GM12874 (cell line): ENCODE measurements at regions not wholly inside any gene's neighbourhood (a gene's known extent, or its start where the extent isn't known, plus 50 kb on each side); places are given as distances from the start of the nearest gene placed in this dataset.

Source experiments
- CTCF ChIP-seq: IDR thresholded peaks from 2 replicates; pipeline ENCODE4 v1.5.1; 2011; ENCODE audit warnings: low read depth, mild to moderate bottlenecking, control low read depth, low read length, moderate library complexity; ENCODE audit not compliant: insufficient read depth

GRCh38 chr13:71051573-71051972, 815.4 kb downstream of the DACH1 start:
- no peak for TF ChIP-seq CTCF

- TF ChIP-seq CTCF, result no peak
These were observed 820.5 kb downstream of the DACH1 start for GRCh38 chr13:71046360-71047079.

- no peak for TF ChIP-seq CTCF
These were observed 821.9 kb downstream of the DACH1 start for GRCh38 chr13:71045101-71045500.

- TF ChIP-seq CTCF, result no peak
These were observed 827.6 kb downstream of the DACH1 start for GRCh38 chr13:71039440-71039839.

GRCh38 chr13:71034018-71034417, 833.0 kb downstream of the DACH1 start:
- TF ChIP-seq CTCF, result no peak

- no peak for TF ChIP-seq CTCF
These were observed 834.0 kb downstream of the DACH1 start for GRCh38 chr13:71033026-71033425.

GRCh38 chr13:71030784-71031183, 836.2 kb downstream of the DACH1 start:
- no peak for TF ChIP-seq CTCF
